ENCODE measurements at regions not wholly inside any gene's neighbourhood (a gene's known extent, or its start where the extent isn't known, plus 50 kb on each side); places are given as distances from the start of the nearest gene placed in this dataset.

- no peak for FAIRE-seq
- H3K4me3 ChIP-seq (ENCODE audit: low read depth in 1 of 3, low read length in 3 of 3) = no peak overlapping the region
- peaks cover 2 to 10% (median 5%) of the 10 kb centered on the region in 3 donors for H3K27me3 ChIP-seq (ENCODE audit: control insufficient read depth in 3 of 3, insufficient read depth in 3 of 3, low read length in 3 of 3)
- peak; percentile 61 to 72 for DNase-seq
- no peaks in the 10 kb centered on the region for H3K9me3 ChIP-seq (ENCODE audit: control insufficient read depth in 2 of 2, insufficient read depth in 1 of 2, low read depth in 1 of 2, low read length in 1 of 2)
- no peaks in the 10 kb centered on the region for H3K36me3 ChIP-seq (ENCODE audit: control insufficient read depth in 3 of 3, insufficient read depth in 2 of 3, low read depth in 1 of 3, low read length in 3 of 3)
- H3K27ac ChIP-seq (ENCODE audit: low read depth in 1 of 3, low read length in 2 of 3) = no peak overlapping the region
- 5 to 10% (median 9%) methylated on average over 28 to 30 of the region's 30 CpGs for WGBS, 3 donors
- H3K4me1 ChIP-seq (ENCODE audit: control insufficient read depth in 3 of 3, insufficient read depth in 2 of 3, low read depth in 1 of 3, low read length in 2 of 3) = no peaks in the 10 kb centered on the region
Measured at GRCh38 chr21:41068967-41069642, 98.9 kb upstream of the BACE2 start.

GRCh38 chr21:41070284-41070683 is 97.7 kb upstream of the BACE2 start:
- H3K4me3 ChIP-seq (ENCODE audit: low read depth in 1 of 3, low read length in 3 of 3) = no peak overlapping the region

GRCh38 chr21:41071258-41072171 is 96.4 kb upstream of the BACE2 start:
- no peak overlapping the region for H3K27ac ChIP-seq (ENCODE audit: low read depth in 1 of 3, low read length in 2 of 3)
- H3K4me3 ChIP-seq (ENCODE audit: low read depth in 1 of 3, low read length in 3 of 3) = no peak overlapping the region
- FAIRE-seq (no peak), DNase-seq (no peak)
- H3K9me3 ChIP-seq (ENCODE audit: control insufficient read depth in 2 of 2, insufficient read depth in 1 of 2, low read depth in 1 of 2, low read length in 1 of 2) = no peaks in the 10 kb centered on the region
- H3K36me3 ChIP-seq (ENCODE audit: control insufficient read depth in 3 of 3, insufficient read depth in 2 of 3, low read depth in 1 of 3, low read length in 3 of 3) = no peaks in the 10 kb centered on the region
- peaks cover 2 to 10% (median 5%) of the 10 kb centered on the region in 3 donors for H3K27me3 ChIP-seq (ENCODE audit: control insufficient read depth in 3 of 3, insufficient read depth in 3 of 3, low read length in 3 of 3)
- H3K4me1 ChIP-seq (ENCODE audit: control insufficient read depth in 3 of 3, insufficient read depth in 2 of 3, low read depth in 1 of 3, low read length in 2 of 3) = no peaks in the 10 kb centered on the region
- WGBS, 3 donors = 37 to 50% (median 43%) methylated on average over 11 of the region's 11 CpGs

More at GRCh38 chr21:41070284-41070683, 97.7 kb upstream of the BACE2 start:
- no peak overlapping the region for H3K27ac ChIP-seq (ENCODE audit: low read depth in 1 of 3, low read length in 2 of 3)
- peaks cover 2 to 10% (median 5%) of the 10 kb centered on the region in 3 donors for H3K27me3 ChIP-seq (ENCODE audit: control insufficient read depth in 3 of 3, insufficient read depth in 3 of 3, low read length in 3 of 3)
- FAIRE-seq = no peak
- WGBS, 3 donors = 38 to 70% (median 51%) methylated on average over 2 of the region's 2 CpGs
- no peaks in the 10 kb centered on the region for H3K4me1 ChIP-seq (ENCODE audit: control insufficient read depth in 3 of 3, insufficient read depth in 2 of 3, low read depth in 1 of 3, low read length in 2 of 3)
- no peak for DNase-seq
- H3K36me3 ChIP-seq (ENCODE audit: control insufficient read depth in 3 of 3, insufficient read depth in 2 of 3, low read depth in 1 of 3, low read length in 3 of 3) = no peaks in the 10 kb centered on the region
- no peaks in the 10 kb centered on the region for H3K9me3 ChIP-seq (ENCODE audit: control insufficient read depth in 2 of 2, insufficient read depth in 1 of 2, low read depth in 1 of 2, low read length in 1 of 2)

GRCh38 chr21:41073558-41073957 is 94.4 kb upstream of the BACE2 start:
- DNase-seq (no peak), FAIRE-seq (no peak)
- Histone ChIP-seq H3K4me1 (ENCODE audit: control insufficient read depth in 3 of 3, insufficient read depth in 2 of 3, low read depth in 1 of 3, low read length in 2 of 3) (no peaks in the 10 kb centered on the region), H3K9me3 (ENCODE audit: control insufficient read depth in 2 of 2, insufficient read depth in 1 of 2, low read depth in 1 of 2, low read length in 1 of 2) (no peaks in the 10 kb centered on the region), H3K36me3 (ENCODE audit: control insufficient read depth in 3 of 3, insufficient read depth in 2 of 3, low read depth in 1 of 3, low read length in 3 of 3) (no peaks in the 10 kb centered on the region), H3K27ac (ENCODE audit: low read depth in 1 of 3, low read length in 2 of 3) (no peak overlapping the region), H3K4me3 (ENCODE audit: low read depth in 1 of 3, low read length in 3 of 3) (no peak overlapping the region), H3K27me3 (ENCODE audit: control insufficient read depth in 3 of 3, insufficient read depth in 3 of 3, low read length in 3 of 3) (peaks cover 0 to 4% (median 0%) of the 10 kb centered on the region in 3 donors)
- WGBS, 3 donors = 67 to 70% (median 70%) methylated on average over 8 of the region's 8 CpGs

- no peaks in the 10 kb centered on the region for H3K36me3 ChIP-seq (ENCODE audit: control insufficient read depth in 3 of 3, insufficient read depth in 2 of 3, low read depth in 1 of 3, low read length in 3 of 3)
- no peaks in the 10 kb centered on the region for H3K4me1 ChIP-seq (ENCODE audit: control insufficient read depth in 3 of 3, insufficient read depth in 2 of 3, low read depth in 1 of 3, low read length in 2 of 3)
- FAIRE-seq = no peak
- DNase-seq = no peak
- no peaks in the 10 kb centered on the region for H3K9me3 ChIP-seq (ENCODE audit: control insufficient read depth in 2 of 2, insufficient read depth in 1 of 2, low read depth in 1 of 2, low read length in 1 of 2)
- H3K4me3 ChIP-seq (ENCODE audit: low read depth in 1 of 3, low read length in 3 of 3) = no peak overlapping the region
- H3K27ac ChIP-seq (ENCODE audit: low read depth in 1 of 3, low read length in 2 of 3) = no peak overlapping the region
- 76 to 86% (median 83%) methylated on average over 11 of the region's 11 CpGs for WGBS, 3 donors
- no peaks in the 10 kb centered on the region for H3K27me3 ChIP-seq (ENCODE audit: control insufficient read depth in 3 of 3, insufficient read depth in 3 of 3, low read length in 3 of 3)
Measured at GRCh38 chr21:41074396-41075184, 93.4 kb upstream of the BACE2 start.

GRCh38 chr21:41075656-41076055 is 92.3 kb upstream of the BACE2 start:
- Histone ChIP-seq H3K4me3 (ENCODE audit: low read depth in 1 of 3, low read length in 3 of 3) (no peak overlapping the region), H3K4me1 (ENCODE audit: control insufficient read depth in 3 of 3, insufficient read depth in 2 of 3, low read depth in 1 of 3, low read length in 2 of 3) (no peaks in the 10 kb centered on the region), H3K9me3 (ENCODE audit: control insufficient read depth in 2 of 2, insufficient read depth in 1 of 2, low read depth in 1 of 2, low read length in 1 of 2) (no peaks in the 10 kb centered on the region), H3K27me3 (ENCODE audit: control insufficient read depth in 3 of 3, insufficient read depth in 3 of 3, low read length in 3 of 3) (no peaks in the 10 kb centered on the region), H3K36me3 (ENCODE audit: control insufficient read depth in 3 of 3, insufficient read depth in 2 of 3, low read depth in 1 of 3, low read length in 3 of 3) (no peaks in the 10 kb centered on the region), H3K27ac (ENCODE audit: low read depth in 1 of 3, low read length in 2 of 3) (no peak overlapping the region)
- DNase-seq (no peak), FAIRE-seq (no peak)
- WGBS, 3 donors = 87 to 94% (median 87%) methylated on average over 18 of the region's 18 CpGs

GRCh38 chr21:41076064-41076463 is 91.9 kb upstream of the BACE2 start:
- H3K4me3 ChIP-seq (ENCODE audit: low read depth in 1 of 3, low read length in 3 of 3) = no peak overlapping the region
- no peaks in the 10 kb centered on the region for H3K27me3 ChIP-seq (ENCODE audit: control insufficient read depth in 3 of 3, insufficient read depth in 3 of 3, low read length in 3 of 3)
- WGBS, 3 donors = 79 to 95% (median 88%) methylated on average over 15 to 16 of the region's 16 CpGs
- no peak overlapping the region for H3K27ac ChIP-seq (ENCODE audit: low read depth in 1 of 3, low read length in 2 of 3)
- H3K36me3 ChIP-seq (ENCODE audit: control insufficient read depth in 3 of 3, insufficient read depth in 2 of 3, low read depth in 1 of 3, low read length in 3 of 3) = no peaks in the 10 kb centered on the region
- no peaks in the 10 kb centered on the region for H3K4me1 ChIP-seq (ENCODE audit: control insufficient read depth in 3 of 3, insufficient read depth in 2 of 3, low read depth in 1 of 3, low read length in 2 of 3)
- DNase-seq (no peak), FAIRE-seq (no peak)
- H3K9me3 ChIP-seq (ENCODE audit: control insufficient read depth in 2 of 2, insufficient read depth in 1 of 2, low read depth in 1 of 2, low read length in 1 of 2) = no peaks in the 10 kb centered on the region

GRCh38 chr21:41079159-41079558 is 88.8 kb upstream of the BACE2 start:
- 44 to 77% (median 60%) methylated on average over 1 of the region's 1 CpG for WGBS, 3 donors
- no peaks in the 10 kb centered on the region for H3K4me1 ChIP-seq (ENCODE audit: control insufficient read depth in 3 of 3, insufficient read depth in 2 of 3, low read depth in 1 of 3, low read length in 2 of 3)
- no peak overlapping the region for H3K27ac ChIP-seq (ENCODE audit: low read depth in 1 of 3, low read length in 2 of 3)
- DNase-seq (no peak), FAIRE-seq (no peak)
- H3K36me3 ChIP-seq (ENCODE audit: control insufficient read depth in 3 of 3, insufficient read depth in 2 of 3, low read depth in 1 of 3, low read length in 3 of 3) = no peaks in the 10 kb centered on the region
- no peaks in the 10 kb centered on the region for H3K27me3 ChIP-seq (ENCODE audit: control insufficient read depth in 3 of 3, insufficient read depth in 3 of 3, low read length in 3 of 3)
- H3K9me3 ChIP-seq (ENCODE audit: control insufficient read depth in 2 of 2, insufficient read depth in 1 of 2, low read depth in 1 of 2, low read length in 1 of 2) = no peaks in the 10 kb centered on the region
- H3K4me3 ChIP-seq (ENCODE audit: low read depth in 1 of 3, low read length in 3 of 3) = no peak overlapping the region
